NCI-H2227 treated with DMSO at 0.1 percent for 48 hours (cell line): ENCODE measurements at regions not wholly inside any gene's neighbourhood (a gene's known extent, or its start where the extent isn't known, plus 50 kb on each side); places are given as distances from the start of the nearest gene placed in this dataset.
"Not testable (repeated sequence)": the region's sequence is repeated elsewhere in the genome, so short reads cannot be mapped to it uniquely, and the experiment has no call there.

Source experiments
- DNase-seq: peaks from one replicate; lab custom pipeline; 2025; lab: John Stamatoyannopoulos, UW

GRCh38 chr2:186927185-186927866, 78.4 kb upstream of the ZSWIM2 start:
- DNase-seq: no peak

GRCh38 chr2:186925514-186925913, 76.5 kb upstream of the ZSWIM2 start:
- DNase-seq: no peak

- not testable (repeated sequence) for DNase-seq
Measured at GRCh38 chr2:186922316-186922715, 73.3 kb upstream of the ZSWIM2 start.

- DNase-seq: no peak
Measured at GRCh38 chr2:186919296-186919695, 70.3 kb upstream of the ZSWIM2 start.

- DNase-seq: no peak
Measured at GRCh38 chr2:186918495-186918894, 69.5 kb upstream of the ZSWIM2 start.

- DNase-seq: no peak
Measured at GRCh38 chr2:186917866-186918265, 68.9 kb upstream of the ZSWIM2 start.

- no peak for DNase-seq
Measured at GRCh38 chr2:186913870-186914269, 64.9 kb upstream of the ZSWIM2 start.

- no peak for DNase-seq
Measured at GRCh38 chr2:186912979-186913378, 64.0 kb upstream of the ZSWIM2 start.

GRCh38 chr2:186911551-186912085, 62.6 kb upstream of the ZSWIM2 start:
- DNase-seq: no peak

- no peak for DNase-seq
Measured at GRCh38 chr2:186910996-186911395, 62.0 kb upstream of the ZSWIM2 start.

- DNase-seq: peak; percentile 34
Measured at GRCh38 chr2:186909095-186909494, 60.1 kb upstream of the ZSWIM2 start.

- no peak for DNase-seq
Measured at GRCh38 chr2:186907897-186908296, 58.9 kb upstream of the ZSWIM2 start.

- DNase-seq: no peak
Measured at GRCh38 chr2:186903216-186903615, 54.2 kb upstream of the ZSWIM2 start.
